ENCODE measurements at regions not wholly inside any gene's neighbourhood (a gene's known extent, or its start where the extent isn't known, plus 50 kb on each side); places are given as distances from the start of the nearest gene placed in this dataset.
"Not testable (repeated sequence)": the region's sequence is repeated elsewhere in the genome, so short reads cannot be mapped to it uniquely, and the experiment has no call there.

DNA sequence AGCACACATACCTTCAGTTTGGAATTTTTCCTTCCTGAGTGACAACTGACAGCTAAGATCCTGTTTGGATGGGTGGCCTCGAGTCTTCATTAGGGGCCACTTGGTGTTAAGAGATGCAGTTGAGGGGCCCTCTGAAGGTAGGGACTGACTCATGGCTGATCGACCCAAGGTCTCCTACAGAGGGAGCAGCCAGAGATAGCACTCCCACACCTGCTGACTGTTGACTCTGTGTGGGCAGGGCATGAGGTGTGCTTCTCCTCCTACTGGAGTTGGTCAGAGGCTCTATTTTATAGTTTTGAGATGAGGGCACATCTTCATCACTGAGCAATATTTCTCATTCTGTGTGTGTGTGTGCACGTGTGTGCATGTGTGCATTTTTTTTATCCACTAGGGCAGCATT lies 378.8 kb upstream of the PODXL start:
- DNase-seq (ENCODE audit: low spot score) = no peak
- H3K27ac ChIP-seq = no peak overlapping the region
- no peak for TF ChIP-seq CTCF (conservative IDR thresholded peaks at IDR 0.05; ENCODE audit: low read depth)
- ChIA-PET CTCF (no interaction called here), POLR2A (ENCODE audit: low non-redundant PET) (no interaction called here)

GRCh38 chr7:131934452-131934851 lies 378.0 kb upstream of the PODXL start:
- ChIA-PET CTCF (no interaction called here), POLR2A (ENCODE audit: low non-redundant PET) (no interaction called here)
- H3K27ac ChIP-seq = no peak overlapping the region
- TF ChIP-seq CTCF (conservative IDR thresholded peaks at IDR 0.05; ENCODE audit: low read depth) = no peak
- DNase-seq (ENCODE audit: low spot score) = no peak

DNA sequence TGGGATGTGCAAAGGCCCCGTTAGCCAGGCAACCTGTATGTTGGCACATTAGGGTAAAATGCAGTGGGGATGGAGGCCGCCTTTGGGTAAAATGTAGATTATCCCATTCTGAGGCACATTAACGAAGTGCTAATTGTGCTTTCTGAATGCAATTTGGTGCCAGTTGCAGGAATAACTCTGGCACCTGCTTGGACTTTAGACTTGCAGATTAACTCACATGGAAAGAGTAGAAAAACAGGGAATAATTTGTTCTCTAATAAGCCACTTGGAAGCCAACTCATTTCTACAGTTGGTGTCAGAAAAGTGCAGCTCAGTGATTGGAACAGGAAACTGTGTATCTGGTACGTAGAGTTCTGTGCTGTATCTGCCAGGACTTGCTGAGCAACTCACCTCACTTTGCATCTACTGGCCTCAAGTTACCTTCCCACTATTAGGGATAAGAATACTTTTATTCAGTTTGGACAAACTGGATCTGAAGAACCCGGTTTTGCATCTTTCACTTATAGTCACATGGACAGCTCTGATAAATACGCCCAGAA lies 377.4 kb upstream of the PODXL start:
- H3K27ac ChIP-seq = no peak overlapping the region
- POLR2A ChIA-PET (ENCODE audit: low non-redundant PET) = no interaction called here
- no peak for TF ChIP-seq CTCF (conservative IDR thresholded peaks at IDR 0.05; ENCODE audit: low read depth)
- no peak for DNase-seq (ENCODE audit: low spot score)
- CTCF ChIA-PET = no interaction called here

- CTCF ChIA-PET; H3K27ac ChIP-seq; POLR2A ChIA-PET (ENCODE audit: low non-redundant PET); DNase-seq (ENCODE audit: low spot score): not testable (repeated sequence)
Observed at GRCh38 chr7:131933219-131933618, 376.8 kb upstream of the PODXL start.

DNA sequence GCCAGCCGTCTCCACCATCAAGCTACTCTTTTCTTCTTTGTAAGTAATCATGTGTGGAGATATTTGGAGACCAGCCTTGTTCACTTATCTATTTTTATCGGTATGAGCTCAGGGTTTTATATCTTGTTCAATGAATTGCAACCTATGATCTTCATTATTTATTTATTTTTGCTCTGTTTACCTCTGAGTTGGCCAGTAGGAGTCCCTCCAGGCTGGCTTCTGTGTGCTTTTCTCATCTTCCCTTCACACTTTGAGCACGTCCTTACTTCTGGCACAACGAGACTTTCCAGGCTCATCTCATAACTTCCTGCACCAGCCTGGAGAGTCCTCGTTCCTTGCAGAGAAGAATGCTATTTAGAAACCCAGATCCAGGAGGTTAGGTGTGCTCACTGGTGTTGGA lies 375.8 kb upstream of the PODXL start:
- DNase-seq (ENCODE audit: low spot score) = no peak
- ChIA-PET POLR2A (ENCODE audit: low non-redundant PET) (no interaction called here), CTCF (no interaction called here)
- no peak overlapping the region for H3K27ac ChIP-seq
- TF ChIP-seq CTCF (conservative IDR thresholded peaks at IDR 0.05; ENCODE audit: low read depth) = no peak

GRCh38 chr7:131931370-131931769 lies 374.9 kb upstream of the PODXL start:
- no peak overlapping the region for H3K27ac ChIP-seq
- TF ChIP-seq CTCF (conservative IDR thresholded peaks at IDR 0.05; ENCODE audit: low read depth) = no peak
- ChIA-PET CTCF (interaction anchor here (1.2 kb wide), 1 partner anchor 14 kb away, joined by 3 read pairs; no protein-coding TSS in a partner anchor), POLR2A (ENCODE audit: low non-redundant PET) (no interaction called here)
- no peak for DNase-seq (ENCODE audit: low spot score)

DNA sequence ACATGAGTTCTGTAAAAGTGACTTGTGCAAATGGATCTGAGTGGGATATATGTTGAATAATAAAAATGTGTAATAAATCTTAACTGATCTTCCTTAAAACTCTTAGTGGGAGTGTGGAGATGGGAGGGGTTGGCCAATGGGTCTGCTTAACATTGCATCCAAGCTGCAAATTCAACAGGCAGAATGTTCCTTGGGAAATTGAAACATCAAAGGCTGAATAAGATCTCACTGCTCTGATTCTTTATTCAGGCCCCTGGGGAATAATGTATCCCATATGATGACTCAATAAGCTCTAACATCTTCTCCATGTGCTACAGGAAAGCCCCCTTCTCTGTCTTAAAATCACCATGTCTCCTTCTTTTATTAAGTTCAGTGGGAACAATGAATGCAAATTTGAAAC lies 373.2 kb upstream of the PODXL start:
- CTCF ChIA-PET = no interaction called here

More for the DNA sequence above, 373.2 kb upstream of the PODXL start:
- no peak overlapping the region for H3K27ac ChIP-seq
- TF ChIP-seq CTCF (conservative IDR thresholded peaks at IDR 0.05; ENCODE audit: low read depth) = no peak
- POLR2A ChIA-PET (ENCODE audit: low non-redundant PET) = no interaction called here
- no peak for DNase-seq (ENCODE audit: low spot score)
